MCF 10A (cell line): ENCODE measurements at regions not wholly inside any gene's neighbourhood (a gene's known extent, or its start where the extent isn't known, plus 50 kb on each side); places are given as distances from the start of the nearest gene placed in this dataset.

Experiments
- BruUV-seq: library from RNA; stranded (reverse); fragments of 400-500 nt; replicated peaks from 2 replicates; lab custom pipeline; 2021; lab: Mats Ljungman, UMichigan
- CTCF ChIA-PET: fragments of 300-600 bp; sonication (Branson Sonifier 250); formaldehyde crosslinking; extraction: SDS; loops from one replicate; lab custom pipeline; 2021; ENCODE audit warnings: antibody characterized with exemption, inconsistent platforms; lab: Yijun Ruan, JAX
- POLR2A ChIA-PET: fragments of 300-600, 350-650 bp; sonication (Branson Sonifier 250); formaldehyde crosslinking; extraction: SDS; loops from one replicate; lab custom pipeline; 2020; ENCODE audit warnings: antibody characterized with exemption, inconsistent platforms; lab: Yijun Ruan, JAX
- DNase-seq: peaks from one replicate; pipeline ENCODE4 v3.0.0-alpha.2; 2018; ENCODE audit not compliant: unreplicated experiment
- H3K27ac Mint-ChIP-seq: one replicate; pipeline ENCODE4 v1.8.0; 2022; ENCODE audit warnings: mild to moderate bottlenecking, low read depth, mixed read lengths; ENCODE audit not compliant: unreplicated experiment
- H3K27me3 Mint-ChIP-seq: one replicate; pipeline ENCODE4 v1.8.0; 2022; ENCODE audit warnings: mixed read lengths; ENCODE audit not compliant: insufficient read depth, unreplicated experiment
- H3K36me3 Mint-ChIP-seq: one replicate; pipeline ENCODE4 v1.8.0; 2022; ENCODE audit warnings: mild to moderate bottlenecking, moderate library complexity, mixed read lengths; ENCODE audit not compliant: insufficient read depth, unreplicated experiment
- H3K4me1 Mint-ChIP-seq: one replicate; pipeline ENCODE4 v1.8.0; 2022; ENCODE audit warnings: mixed read lengths; ENCODE audit not compliant: insufficient read depth, unreplicated experiment
- H3K4me3 Mint-ChIP-seq: one replicate; pipeline ENCODE4 v1.8.0; 2022; ENCODE audit warnings: mild to moderate bottlenecking, moderate library complexity, mixed read lengths; ENCODE audit not compliant: unreplicated experiment
- H3K9me3 Mint-ChIP-seq: one replicate; pipeline ENCODE4 v1.8.0; 2022; ENCODE audit warnings: mixed read lengths; ENCODE audit not compliant: unreplicated experiment
- intact Hi-C: fragments of 100-400 bp; cut with micrococcal nuclease; formaldehyde crosslinking; loops from 2 replicates; pipeline ENCODE4 v1.14.1; 2022
- TF ChIP-seq, protein P1 (sequence below): fragments of 200-600 bp; IDR thresholded peaks from one replicate; pipeline ENCODE4 v1.8.0; 2022; ENCODE audit warnings: antibody characterized with exemption, mild to moderate bottlenecking; ENCODE audit not compliant: unreplicated experiment

DNA sequence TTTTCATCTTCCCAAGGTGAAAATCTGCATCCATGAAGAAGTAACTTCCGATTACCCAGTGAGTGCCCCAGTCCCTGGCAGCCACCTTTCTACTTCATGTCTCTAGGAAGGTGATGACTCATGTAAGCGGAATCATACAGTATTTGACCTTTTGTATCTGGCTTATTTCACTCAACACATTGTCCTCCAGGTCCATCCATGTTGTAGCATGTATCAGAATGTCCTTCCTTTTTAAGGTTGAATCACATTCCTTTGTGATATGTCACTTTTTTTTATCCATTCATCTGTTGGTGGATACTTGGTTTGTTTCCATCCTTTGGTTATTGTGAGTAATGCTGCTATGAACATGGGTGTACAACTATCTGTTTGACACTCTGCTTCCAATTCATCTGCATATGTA lies 176.3 kb upstream of the CDYL start:
- intact Hi-C loops: loop anchor here (5.0 kb wide), 1 partner anchor 288 kb away; no protein-coding TSS in a partner anchor
- DNase-seq: peak; percentile 93
- Mint-ChIP-seq H3K4me1 (peaks cover 36% of the 10 kb centered on the region), H3K4me3 (no peak overlapping the region), H3K27ac (peak overlapping the region; percentile 87), H3K36me3 (peaks cover 9% of the 10 kb centered on the region), H3K27me3 (no peaks in the 10 kb centered on the region), H3K9me3 (no peaks in the 10 kb centered on the region)
- ChIA-PET CTCF (no interaction called here), POLR2A (no interaction called here)
- BruUV-seq: no TSS peak
- TF ChIP-seq, protein P1, sequence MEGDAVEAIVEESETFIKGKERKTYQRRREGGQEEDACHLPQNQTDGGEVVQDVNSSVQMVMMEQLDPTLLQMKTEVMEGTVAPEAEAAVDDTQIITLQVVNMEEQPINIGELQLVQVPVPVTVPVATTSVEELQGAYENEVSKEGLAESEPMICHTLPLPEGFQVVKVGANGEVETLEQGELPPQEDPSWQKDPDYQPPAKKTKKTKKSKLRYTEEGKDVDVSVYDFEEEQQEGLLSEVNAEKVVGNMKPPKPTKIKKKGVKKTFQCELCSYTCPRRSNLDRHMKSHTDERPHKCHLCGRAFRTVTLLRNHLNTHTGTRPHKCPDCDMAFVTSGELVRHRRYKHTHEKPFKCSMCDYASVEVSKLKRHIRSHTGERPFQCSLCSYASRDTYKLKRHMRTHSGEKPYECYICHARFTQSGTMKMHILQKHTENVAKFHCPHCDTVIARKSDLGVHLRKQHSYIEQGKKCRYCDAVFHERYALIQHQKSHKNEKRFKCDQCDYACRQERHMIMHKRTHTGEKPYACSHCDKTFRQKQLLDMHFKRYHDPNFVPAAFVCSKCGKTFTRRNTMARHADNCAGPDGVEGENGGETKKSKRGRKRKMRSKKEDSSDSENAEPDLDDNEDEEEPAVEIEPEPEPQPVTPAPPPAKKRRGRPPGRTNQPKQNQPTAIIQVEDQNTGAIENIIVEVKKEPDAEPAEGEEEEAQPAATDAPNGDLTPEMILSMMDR: no peak

DNA sequence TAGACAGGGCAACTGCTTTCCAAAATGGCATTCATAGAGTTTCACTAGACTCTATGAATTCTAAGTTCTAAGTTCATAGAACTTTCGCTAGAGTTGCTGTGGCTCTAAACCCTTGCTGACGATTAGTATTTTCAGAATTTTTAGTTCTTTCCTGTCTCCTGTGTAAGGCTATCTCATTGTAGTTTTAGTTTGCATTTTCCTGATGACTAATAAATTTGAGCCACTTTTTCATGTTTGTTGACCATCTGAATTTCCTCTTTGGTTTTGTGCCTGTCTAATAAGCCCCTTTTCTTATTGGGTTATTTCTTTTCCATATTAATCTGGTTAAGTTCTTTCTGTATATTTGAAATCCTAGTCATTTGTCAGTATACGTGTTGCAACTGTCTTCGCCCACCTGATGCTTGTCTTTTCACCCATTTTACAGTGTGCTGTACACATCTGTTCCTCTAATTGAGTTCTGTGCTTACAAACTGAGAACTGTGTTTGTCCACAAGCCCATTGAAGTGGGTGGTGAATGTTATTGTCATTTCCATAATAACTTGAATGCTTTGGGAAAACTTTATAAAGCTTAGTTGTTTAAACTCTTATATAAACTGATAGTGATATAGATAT lies 177.7 kb upstream of the CDYL start:
- DNase-seq: no peak
- ChIA-PET POLR2A (no interaction called here), CTCF (interaction anchor here (0.7 kb wide), 2 partner anchors 23 to 70 kb away, joined by 3 read pairs; no protein-coding TSS in a partner anchor)
- H3K9me3 Mint-ChIP-seq: no peaks in the 10 kb centered on the region
- BruUV-seq: no TSS peak
- H3K27me3 Mint-ChIP-seq: no peaks in the 10 kb centered on the region
- TF ChIP-seq, protein P1: no peak
- H3K4me1 Mint-ChIP-seq: peaks cover 27% of the 10 kb centered on the region
- peaks cover 9% of the 10 kb centered on the region for H3K36me3 Mint-ChIP-seq
- H3K27ac Mint-ChIP-seq: no peak overlapping the region
- no peak overlapping the region for H3K4me3 Mint-ChIP-seq
- intact Hi-C loops: no loop called here

DNA sequence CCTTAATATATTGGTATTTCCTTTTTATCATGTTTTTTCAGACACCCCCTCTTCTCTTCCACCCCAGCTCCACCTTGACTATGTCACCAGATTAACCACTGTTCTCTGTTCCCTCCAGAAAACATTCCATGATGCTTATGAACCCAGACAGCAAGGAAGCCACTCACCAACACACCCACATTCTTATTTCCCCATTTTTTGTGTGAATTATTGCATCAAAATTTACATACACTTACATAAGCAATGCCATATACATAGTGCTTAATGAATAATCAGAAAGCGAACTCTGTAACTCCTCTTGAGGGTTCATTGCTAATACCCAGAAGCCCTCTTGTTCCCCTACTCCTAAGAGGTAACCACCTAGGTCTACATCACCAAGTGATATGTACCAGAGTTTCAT lies 182.3 kb upstream of the CDYL start:
- ChIA-PET CTCF (interaction anchor here (0.6 kb wide), 1 partner anchor 93 kb away, joined by 3 read pairs; no protein-coding TSS in a partner anchor), POLR2A (interaction anchor here (0.7 kb wide), 1 partner anchor 398 kb away, joined by 3 read pairs; no protein-coding TSS in a partner anchor)
- Mint-ChIP-seq H3K4me1 (no peaks in the 10 kb centered on the region), H3K27me3 (no peaks in the 10 kb centered on the region), H3K4me3 (no peak overlapping the region), H3K36me3 (no peaks in the 10 kb centered on the region), H3K9me3 (no peaks in the 10 kb centered on the region), H3K27ac (no peak overlapping the region)
- intact Hi-C loops: no loop called here
- DNase-seq: no peak
- BruUV-seq: no TSS peak
- TF ChIP-seq, protein P1: no peak

DNA sequence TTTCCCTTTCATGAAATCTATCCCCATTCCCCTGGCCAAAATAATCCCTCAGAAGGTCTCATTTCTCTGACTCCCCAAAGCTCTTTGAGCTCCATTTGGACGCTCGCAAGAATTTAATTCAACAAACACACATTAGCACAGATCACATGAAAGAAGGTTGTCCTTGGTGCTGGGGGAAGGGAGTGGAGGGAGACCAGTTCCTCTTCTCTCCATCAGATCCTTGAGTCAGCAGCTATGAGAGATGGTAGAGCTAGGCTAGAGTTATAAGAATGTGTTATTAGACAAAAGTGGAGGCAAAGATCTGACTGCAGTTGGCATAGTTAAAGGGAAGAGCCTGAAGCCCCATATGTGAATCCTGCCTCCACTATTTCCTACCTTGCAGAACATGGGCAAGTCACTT lies 184.2 kb upstream of the CDYL start:
- POLR2A ChIA-PET: no interaction called here
- Mint-ChIP-seq H3K36me3 (no peaks in the 10 kb centered on the region), H3K4me3 (no peak overlapping the region), H3K9me3 (peaks cover 10% of the 10 kb centered on the region), H3K4me1 (peaks cover 11% of the 10 kb centered on the region), H3K27me3 (no peaks in the 10 kb centered on the region), H3K27ac (no peak overlapping the region)
- intact Hi-C loops: no loop called here
- CTCF ChIA-PET: interaction anchor here (0.8 kb wide), 1 partner anchor 198 kb away, joined by 3 read pairs; no protein-coding TSS in a partner anchor
- BruUV-seq: no TSS peak
- no peak for DNase-seq
- TF ChIP-seq, protein P1: no peak
